SK-N-SH (cell line): ENCODE measurements at regions not wholly inside any gene's neighbourhood (a gene's known extent, or its start where the extent isn't known, plus 50 kb on each side); places are given as distances from the start of the nearest gene placed in this dataset.

Experiments used
- CTCF ChIA-PET: fragments of 300-600, 350-600 bp; formaldehyde crosslinking; extraction: SDS; loops from one replicate; lab custom pipeline; 2021; lab: Yijun Ruan, JAX
- POLR2A ChIA-PET: fragments of 350-600 bp; sonication (Branson Sonifier 250); formaldehyde crosslinking; extraction: SDS; loops from one replicate; lab custom pipeline; 2020; ENCODE audit warnings: antibody characterized with exemption, inconsistent platforms; lab: Yijun Ruan, JAX
- DNase-seq: peaks from one replicate; pipeline ENCODE4 v3.0.0; 2012
- H2AFZ ChIP-seq: fragments of 200-600 bp; sonication (generic); 2 replicates; pipeline ENCODE4 v1.8.1; 2016; ENCODE audit warnings: antibody characterized with exemption, mild to moderate bottlenecking, low read depth
- H3F3A ChIP-seq: fragments of 200-600 bp; sonication (generic); replicated peaks from 2 replicates; pipeline ENCODE3; 2016; ENCODE audit warnings: antibody characterized with exemption, mild to moderate bottlenecking; ENCODE audit not compliant: insufficient read depth
- H3K27ac ChIP-seq, 2 experiments: fragments of 200-500 bp in 1 of 2; fragments of 200-600 bp in 1 of 2; sonication (Bioruptor generic) in 1 of 2; sonication (generic), shearing (Covaris generic) in 1 of 2; 2 replicates each; pipeline versions ENCODE4 v1.5.1 to v1.6.1; 2014 to 2016; ENCODE audit warnings: low read depth in 2 of 2, inconsistent platforms in 1 of 2, low read length in 1 of 2, mild to moderate bottlenecking in 1 of 2, mixed read lengths in 1 of 2
- H3K27me3 ChIP-seq: fragments of 200-600 bp; sonication (generic), shearing (Covaris generic); 2 replicates; pipeline ENCODE4 v1.6.1; 2016; ENCODE audit warnings: mixed run types; ENCODE audit not compliant: insufficient read depth
- H3K36me3 ChIP-seq, 2 experiments: fragments of 200-500 bp in 1 of 2; fragments of 200-600 bp in 1 of 2; sonication (Bioruptor generic) in 1 of 2; sonication (generic) in 1 of 2; replicated peaks in 1 of 2; 2 replicates each; pipeline versions ENCODE3 to v1.5.1; 2014 to 2016; ENCODE audit warnings: low read length in 1 of 2, mild to moderate bottlenecking in 1 of 2; ENCODE audit not compliant: insufficient read depth in 2 of 2, control insufficient read depth in 1 of 2
- H3K4me1 ChIP-seq, 2 experiments: fragments of 200-500 bp in 1 of 2; fragments of 200-600 bp in 1 of 2; sonication (Bioruptor generic) in 1 of 2; sonication (generic), shearing (Covaris generic) in 1 of 2; 2 replicates each; pipeline versions ENCODE4 v1.5.1 to v1.6.1; 2014 to 2016; ENCODE audit warnings: low read depth in 1 of 2, low read length in 1 of 2, mixed run types in 1 of 2; ENCODE audit not compliant: insufficient read depth in 2 of 2, control insufficient read depth in 1 of 2
- H3K4me2 ChIP-seq: fragments of 200-600 bp; sonication (generic), shearing (Covaris generic); 2 replicates; pipeline ENCODE4 v1.6.1; 2017; ENCODE audit warnings: mixed run types
- H3K4me3 ChIP-seq, 2 experiments: fragments of 200-500 bp in 1 of 2; fragments of 200-600 bp in 1 of 2; sonication (Bioruptor generic) in 1 of 2; sonication (generic), shearing (Covaris generic) in 1 of 2; 2 replicates each; pipeline versions ENCODE4 v1.5.1 to v1.8.1; 2014 to 2016; ENCODE audit warnings: low read depth in 2 of 2, inconsistent platforms in 1 of 2, low read length in 1 of 2, mild to moderate bottlenecking in 1 of 2, mixed read lengths in 1 of 2, moderate library complexity in 1 of 2
- H3K79me2 ChIP-seq: fragments of 200-600 bp; sonication (generic); 2 replicates; pipeline ENCODE4 v1.8.1; 2017; ENCODE audit warnings: mild to moderate bottlenecking; ENCODE audit not compliant: insufficient read depth
- H3K9ac ChIP-seq: fragments of 200-600 bp; sonication (generic); 2 replicates; pipeline ENCODE4 v1.6.1; 2017; ENCODE audit warnings: mixed run types
- H3K9me2 ChIP-seq: fragments of 200-600 bp; sonication (generic); 2 replicates; pipeline ENCODE4 v1.6.1; 2017; ENCODE audit warnings: mixed run types
- H3K9me3 ChIP-seq: fragments of 200-600 bp; sonication (generic); 2 replicates; pipeline ENCODE4 v1.6.1; 2017; ENCODE audit warnings: mixed run types, mild to moderate bottlenecking, moderate library complexity
- H4K20me1 ChIP-seq: fragments of 200-600 bp; sonication (generic); 2 replicates; pipeline ENCODE4 v1.6.1; 2017; ENCODE audit warnings: mild to moderate bottlenecking, mixed run types; ENCODE audit not compliant: insufficient read depth
- CHD2 ChIP-seq: fragments of 150-350 bp; IDR thresholded peaks from 2 replicates; pipeline ENCODE4 v1.6.1; 2018; ENCODE audit warnings: low read length; ENCODE audit not compliant: partially characterized antibody
- FOXJ3 ChIP-seq: sonication (generic); formaldehyde crosslinking; IDR thresholded peaks from 2 replicates; pipeline ENCODE4 v1.5.1; 2020; ENCODE audit warnings: mild to moderate bottlenecking, missing genetic modification reagents
- FOXM1 ChIP-seq: IDR thresholded peaks from 2 replicates; pipeline ENCODE4 v1.4.0; 2012; ENCODE audit warnings: low read depth, mild to moderate bottlenecking
- GATA2 ChIP-seq: sonication (generic); formaldehyde crosslinking; IDR thresholded peaks from 2 replicates; pipeline ENCODE4 v1.5.0; 2020; ENCODE audit warnings: mild to moderate bottlenecking, missing genetic modification reagents
- MEF2A ChIP-seq: IDR thresholded peaks from 2 replicates; pipeline ENCODE4 v1.4.0; 2012; ENCODE audit warnings: low read depth, borderline replicate concordance
- RAD21 ChIP-seq: IDR thresholded peaks from 2 replicates; pipeline ENCODE4 v1.6.1; 2012; ENCODE audit warnings: mild to moderate bottlenecking, low read length
- RXRA ChIP-seq: IDR thresholded peaks from 2 replicates; pipeline ENCODE4 v1.4.0; 2012; ENCODE audit warnings: low read depth, mild to moderate bottlenecking, borderline replicate concordance
- TAF1 ChIP-seq: IDR thresholded peaks from 2 replicates; pipeline ENCODE4 v1.6.1; 2012; ENCODE audit warnings: low read depth, mild to moderate bottlenecking, low read length, moderate library complexity, borderline replicate concordance
- TCF12 ChIP-seq: IDR thresholded peaks from 2 replicates; pipeline ENCODE4 v1.4.0; 2012
- YY1 ChIP-seq: IDR thresholded peaks from 2 replicates; pipeline ENCODE4 v1.4.0; 2012; ENCODE audit warnings: low read depth, mild to moderate bottlenecking
- WGBS: methylation state at CpG from one replicate; pipeline ENCODE4 v1.1.6; 2017; ENCODE audit warnings: low lambda C conversion rate; 5-methylcytosine and 5-hydroxymethylcytosine counted together
- TF ChIP-seq, protein P1 (sequence below): IDR thresholded peaks from 2 replicates; pipeline ENCODE4; 2012
- TF ChIP-seq, protein P2 (sequence below): fragments of 200-600 bp; sonication (generic); IDR thresholded peaks from 2 replicates; pipeline ENCODE4 v1.6.1; 2017; ENCODE audit warnings: antibody characterized with exemption, mild to moderate bottlenecking, moderate library complexity
- TF ChIP-seq, protein P3 (sequence below): IDR thresholded peaks from 2 replicates; pipeline ENCODE4 v1.6.1; 2012; ENCODE audit warnings: mild to moderate bottlenecking, low read depth, low read length, moderate library complexity
- TF ChIP-seq, protein P4 (sequence below): IDR thresholded peaks from 2 replicates; pipeline ENCODE4 v1.4.0; 2012; ENCODE audit warnings: low read depth, borderline replicate concordance
- TF ChIP-seq, protein P5 (sequence below): IDR thresholded peaks from 2 replicates; pipeline ENCODE4 v1.4.0; 2012; ENCODE audit warnings: low read depth

DNA sequence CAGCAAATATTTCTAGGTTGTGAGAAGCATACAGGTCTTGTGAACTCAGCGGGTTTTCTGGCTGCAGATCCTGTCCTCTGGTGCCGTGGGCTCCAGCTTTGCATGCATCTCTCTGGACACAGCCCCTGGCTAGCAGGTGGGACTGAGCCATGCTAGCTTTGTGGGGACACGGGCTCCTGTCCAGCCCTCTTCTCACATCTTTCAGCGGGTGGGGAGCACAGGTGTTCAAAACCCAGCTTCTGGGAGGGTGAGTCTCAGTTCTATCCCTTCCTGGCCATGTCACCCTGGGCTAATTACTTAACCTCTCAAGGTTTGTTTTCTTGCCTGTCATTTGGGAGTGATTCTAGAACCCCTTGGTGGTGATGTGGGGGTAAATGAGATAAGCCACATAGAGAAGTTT lies 162.3 kb downstream of the ICE1 start:
- ChIA-PET POLR2A (no interaction called here), CTCF (interaction anchor here (2.2 kb wide), 1 partner anchor 87 kb away, joined by 6 read pairs; no protein-coding TSS in a partner anchor)
- 17% methylated on average over 4 of the region's 4 CpGs for WGBS

DNA sequence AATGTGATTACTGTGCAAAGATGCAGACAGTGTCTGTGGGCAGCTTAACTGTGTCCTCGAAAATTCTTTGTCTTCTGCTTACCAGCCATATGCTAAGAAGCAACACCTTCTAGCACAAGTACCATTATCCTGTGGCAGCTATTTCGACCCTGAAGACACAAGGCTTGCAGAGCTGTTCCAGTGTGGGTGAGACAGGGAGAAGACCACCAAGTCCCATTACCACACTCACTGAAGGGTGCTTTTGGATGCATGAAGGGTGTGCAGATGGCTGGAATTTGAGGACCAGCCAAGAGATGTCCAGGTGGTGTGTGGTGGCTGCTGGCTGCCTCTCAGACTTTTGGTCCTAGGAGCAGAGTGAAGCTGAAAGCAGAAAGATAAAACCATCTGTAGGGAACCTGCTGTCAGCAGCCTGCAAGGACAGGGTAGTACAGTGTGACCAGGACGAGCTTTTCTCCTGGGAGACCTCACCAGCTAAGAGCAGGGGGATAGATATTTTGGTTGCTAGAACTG lies 161.8 kb downstream of the ICE1 start:
- Histone ChIP-seq H3K4me2 (no peak overlapping the region), H3K9me2 (no peaks in the 10 kb centered on the region), H3K4me3 (no peak overlapping the region), H4K20me1 (no peaks in the 10 kb centered on the region), H3K9ac (no peak overlapping the region), H3K4me1 (peaks cover 0 to 13% of the 10 kb centered on the region in 2 experiments; a peak in 1 of 4 replicates), H3K36me3 (no peaks in the 10 kb centered on the region), H3K27ac (no peak overlapping the region), H3K9me3 (0 out of 2 replicates have a peak, but pooled peaks cover 4% of the 10 kb centered on the region), H3K79me2 (no peaks in the 10 kb centered on the region), H3F3A (no peaks in the 10 kb centered on the region), H2AFZ (no peak overlapping the region), H3K27me3 (no peaks in the 10 kb centered on the region)
- ChIA-PET CTCF (interaction anchor here (1.9 kb wide), 1 partner anchor 9 kb away, joined by 5 read pairs; no protein-coding TSS in a partner anchor), POLR2A (no interaction called here)
- no peak for DNase-seq
- 16% methylated on average over 3 of the region's 3 CpGs for WGBS
- TF ChIP-seq CHD2: no peak
- no peak for TF ChIP-seq YY1
- no peak for TF ChIP-seq RAD21
- TF ChIP-seq RXRA: no peak
- TF ChIP-seq, protein P1, sequence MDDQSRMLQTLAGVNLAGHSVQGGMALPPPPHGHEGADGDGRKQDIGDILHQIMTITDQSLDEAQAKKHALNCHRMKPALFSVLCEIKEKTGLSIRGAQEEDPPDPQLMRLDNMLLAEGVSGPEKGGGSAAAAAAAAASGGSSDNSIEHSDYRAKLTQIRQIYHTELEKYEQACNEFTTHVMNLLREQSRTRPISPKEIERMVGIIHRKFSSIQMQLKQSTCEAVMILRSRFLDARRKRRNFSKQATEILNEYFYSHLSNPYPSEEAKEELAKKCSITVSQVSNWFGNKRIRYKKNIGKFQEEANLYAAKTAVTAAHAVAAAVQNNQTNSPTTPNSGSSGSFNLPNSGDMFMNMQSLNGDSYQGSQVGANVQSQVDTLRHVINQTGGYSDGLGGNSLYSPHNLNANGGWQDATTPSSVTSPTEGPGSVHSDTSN: no peak
- TF ChIP-seq, protein P2, sequence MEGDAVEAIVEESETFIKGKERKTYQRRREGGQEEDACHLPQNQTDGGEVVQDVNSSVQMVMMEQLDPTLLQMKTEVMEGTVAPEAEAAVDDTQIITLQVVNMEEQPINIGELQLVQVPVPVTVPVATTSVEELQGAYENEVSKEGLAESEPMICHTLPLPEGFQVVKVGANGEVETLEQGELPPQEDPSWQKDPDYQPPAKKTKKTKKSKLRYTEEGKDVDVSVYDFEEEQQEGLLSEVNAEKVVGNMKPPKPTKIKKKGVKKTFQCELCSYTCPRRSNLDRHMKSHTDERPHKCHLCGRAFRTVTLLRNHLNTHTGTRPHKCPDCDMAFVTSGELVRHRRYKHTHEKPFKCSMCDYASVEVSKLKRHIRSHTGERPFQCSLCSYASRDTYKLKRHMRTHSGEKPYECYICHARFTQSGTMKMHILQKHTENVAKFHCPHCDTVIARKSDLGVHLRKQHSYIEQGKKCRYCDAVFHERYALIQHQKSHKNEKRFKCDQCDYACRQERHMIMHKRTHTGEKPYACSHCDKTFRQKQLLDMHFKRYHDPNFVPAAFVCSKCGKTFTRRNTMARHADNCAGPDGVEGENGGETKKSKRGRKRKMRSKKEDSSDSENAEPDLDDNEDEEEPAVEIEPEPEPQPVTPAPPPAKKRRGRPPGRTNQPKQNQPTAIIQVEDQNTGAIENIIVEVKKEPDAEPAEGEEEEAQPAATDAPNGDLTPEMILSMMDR: no peak
- TF ChIP-seq, protein P3, sequence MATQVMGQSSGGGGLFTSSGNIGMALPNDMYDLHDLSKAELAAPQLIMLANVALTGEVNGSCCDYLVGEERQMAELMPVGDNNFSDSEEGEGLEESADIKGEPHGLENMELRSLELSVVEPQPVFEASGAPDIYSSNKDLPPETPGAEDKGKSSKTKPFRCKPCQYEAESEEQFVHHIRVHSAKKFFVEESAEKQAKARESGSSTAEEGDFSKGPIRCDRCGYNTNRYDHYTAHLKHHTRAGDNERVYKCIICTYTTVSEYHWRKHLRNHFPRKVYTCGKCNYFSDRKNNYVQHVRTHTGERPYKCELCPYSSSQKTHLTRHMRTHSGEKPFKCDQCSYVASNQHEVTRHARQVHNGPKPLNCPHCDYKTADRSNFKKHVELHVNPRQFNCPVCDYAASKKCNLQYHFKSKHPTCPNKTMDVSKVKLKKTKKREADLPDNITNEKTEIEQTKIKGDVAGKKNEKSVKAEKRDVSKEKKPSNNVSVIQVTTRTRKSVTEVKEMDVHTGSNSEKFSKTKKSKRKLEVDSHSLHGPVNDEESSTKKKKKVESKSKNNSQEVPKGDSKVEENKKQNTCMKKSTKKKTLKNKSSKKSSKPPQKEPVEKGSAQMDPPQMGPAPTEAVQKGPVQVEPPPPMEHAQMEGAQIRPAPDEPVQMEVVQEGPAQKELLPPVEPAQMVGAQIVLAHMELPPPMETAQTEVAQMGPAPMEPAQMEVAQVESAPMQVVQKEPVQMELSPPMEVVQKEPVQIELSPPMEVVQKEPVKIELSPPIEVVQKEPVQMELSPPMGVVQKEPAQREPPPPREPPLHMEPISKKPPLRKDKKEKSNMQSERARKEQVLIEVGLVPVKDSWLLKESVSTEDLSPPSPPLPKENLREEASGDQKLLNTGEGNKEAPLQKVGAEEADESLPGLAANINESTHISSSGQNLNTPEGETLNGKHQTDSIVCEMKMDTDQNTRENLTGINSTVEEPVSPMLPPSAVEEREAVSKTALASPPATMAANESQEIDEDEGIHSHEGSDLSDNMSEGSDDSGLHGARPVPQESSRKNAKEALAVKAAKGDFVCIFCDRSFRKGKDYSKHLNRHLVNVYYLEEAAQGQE: no peak
- TF ChIP-seq TAF1: no peak
- TF ChIP-seq FOXJ3: no peak
- TF ChIP-seq FOXM1: no peak
- no peak for TF ChIP-seq GATA2 (CRISPR knock-in tag)

More for the DNA sequence above, 162.3 kb downstream of the ICE1 start:
- DNase-seq: no peak
- TF ChIP-seq GATA2 (CRISPR knock-in tag) (no peak), TCF12 (no peak), MEF2A (no peak), RXRA (no peak)
- TF ChIP-seq, protein P1: no peak
- TF ChIP-seq, protein P4, sequence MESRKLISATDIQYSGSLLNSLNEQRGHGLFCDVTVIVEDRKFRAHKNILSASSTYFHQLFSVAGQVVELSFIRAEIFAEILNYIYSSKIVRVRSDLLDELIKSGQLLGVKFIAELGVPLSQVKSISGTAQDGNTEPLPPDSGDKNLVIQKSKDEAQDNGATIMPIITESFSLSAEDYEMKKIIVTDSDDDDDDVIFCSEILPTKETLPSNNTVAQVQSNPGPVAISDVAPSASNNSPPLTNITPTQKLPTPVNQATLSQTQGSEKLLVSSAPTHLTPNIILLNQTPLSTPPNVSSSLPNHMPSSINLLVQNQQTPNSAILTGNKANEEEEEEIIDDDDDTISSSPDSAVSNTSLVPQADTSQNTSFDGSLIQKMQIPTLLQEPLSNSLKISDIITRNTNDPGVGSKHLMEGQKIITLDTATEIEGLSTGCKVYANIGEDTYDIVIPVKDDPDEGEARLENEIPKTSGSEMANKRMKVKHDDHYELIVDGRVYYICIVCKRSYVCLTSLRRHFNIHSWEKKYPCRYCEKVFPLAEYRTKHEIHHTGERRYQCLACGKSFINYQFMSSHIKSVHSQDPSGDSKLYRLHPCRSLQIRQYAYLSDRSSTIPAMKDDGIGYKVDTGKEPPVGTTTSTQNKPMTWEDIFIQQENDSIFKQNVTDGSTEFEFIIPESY: no peak
- TF ChIP-seq, protein P5, sequence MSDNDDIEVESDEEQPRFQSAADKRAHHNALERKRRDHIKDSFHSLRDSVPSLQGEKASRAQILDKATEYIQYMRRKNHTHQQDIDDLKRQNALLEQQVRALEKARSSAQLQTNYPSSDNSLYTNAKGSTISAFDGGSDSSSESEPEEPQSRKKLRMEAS: no peak
- Histone ChIP-seq H3K4me2 (no peak overlapping the region), H3K4me1 (peaks cover 0 to 14% of the 10 kb centered on the region in 2 experiments; a peak in 1 of 4 replicates), H3K4me3 (no peak overlapping the region), H3K9me2 (no peaks in the 10 kb centered on the region), H3K27me3 (no peaks in the 10 kb centered on the region), H2AFZ (no peak overlapping the region), H4K20me1 (no peaks in the 10 kb centered on the region), H3K27ac (no peak overlapping the region), H3K79me2 (no peaks in the 10 kb centered on the region), H3K36me3 (no peaks in the 10 kb centered on the region), H3K9ac (no peak overlapping the region), H3K9me3 (0 out of 2 replicates have a peak, but pooled peaks cover 4% of the 10 kb centered on the region), H3F3A (no peaks in the 10 kb centered on the region)
